Adrenal gland (tissue), 5 donors: ENCODE measurements at regions not wholly inside any gene's neighbourhood (a gene's known extent, or its start where the extent isn't known, plus 50 kb on each side); places are given as distances from the start of the nearest gene placed in this dataset.

Experiments used
- POLR2A ChIP-seq, 2 donors: fragments of 450-650 bp; IDR thresholded peaks; one replicate each; pipeline ENCODE4 v1.6.1; 2017; ENCODE audit warnings: antibody characterized with exemption in 2 of 2, mild to moderate bottlenecking in 2 of 2, moderate library complexity in 1 of 2
- TF ChIP-seq, protein P1 (sequence below), 6 experiments: fragments of 450-650 bp in 4 of 6; fragments of 200-600 bp in 2 of 6; sonication (generic) in 1 of 6; IDR thresholded peaks; 1 replicate in 5 of 6; 2 replicates in 1 of 6; pipeline versions ENCODE4 v1.5.1 to v1.8.0; 2016 to 2021; ENCODE audit warnings: antibody characterized with exemption in 6 of 6, mild to moderate bottlenecking in 2 of 6, moderate library complexity in 1 of 6
- donor health status: DM: no; HTN: no; CAD: no.

DNA sequence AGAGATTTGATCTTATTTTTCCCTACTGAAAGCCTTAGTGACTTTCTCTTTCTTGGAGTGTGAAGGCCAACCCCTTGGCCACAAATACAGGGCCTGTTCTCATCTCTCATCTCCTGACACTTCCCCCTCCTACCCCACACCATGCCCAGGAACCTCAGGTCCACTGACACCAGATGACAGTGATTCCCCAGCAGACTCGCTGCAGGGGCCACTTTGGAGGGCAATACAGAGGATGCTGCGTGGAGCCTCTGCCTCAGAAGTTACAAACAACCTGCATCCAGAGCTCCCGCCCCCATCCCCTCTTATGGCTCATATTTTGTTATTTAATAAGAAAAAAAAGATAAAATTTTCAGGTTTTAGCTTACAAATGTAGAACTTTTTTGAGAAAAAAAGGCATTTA, 70.1 kb upstream of the LGALSL start:
- TF ChIP-seq, protein P1, sequence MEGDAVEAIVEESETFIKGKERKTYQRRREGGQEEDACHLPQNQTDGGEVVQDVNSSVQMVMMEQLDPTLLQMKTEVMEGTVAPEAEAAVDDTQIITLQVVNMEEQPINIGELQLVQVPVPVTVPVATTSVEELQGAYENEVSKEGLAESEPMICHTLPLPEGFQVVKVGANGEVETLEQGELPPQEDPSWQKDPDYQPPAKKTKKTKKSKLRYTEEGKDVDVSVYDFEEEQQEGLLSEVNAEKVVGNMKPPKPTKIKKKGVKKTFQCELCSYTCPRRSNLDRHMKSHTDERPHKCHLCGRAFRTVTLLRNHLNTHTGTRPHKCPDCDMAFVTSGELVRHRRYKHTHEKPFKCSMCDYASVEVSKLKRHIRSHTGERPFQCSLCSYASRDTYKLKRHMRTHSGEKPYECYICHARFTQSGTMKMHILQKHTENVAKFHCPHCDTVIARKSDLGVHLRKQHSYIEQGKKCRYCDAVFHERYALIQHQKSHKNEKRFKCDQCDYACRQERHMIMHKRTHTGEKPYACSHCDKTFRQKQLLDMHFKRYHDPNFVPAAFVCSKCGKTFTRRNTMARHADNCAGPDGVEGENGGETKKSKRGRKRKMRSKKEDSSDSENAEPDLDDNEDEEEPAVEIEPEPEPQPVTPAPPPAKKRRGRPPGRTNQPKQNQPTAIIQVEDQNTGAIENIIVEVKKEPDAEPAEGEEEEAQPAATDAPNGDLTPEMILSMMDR (IDR thresholded peaks at IDR 0.05): no peak
- TF ChIP-seq POLR2A (IDR thresholded peaks at IDR 0.05): no peak
